ENCODE measurements at regions not wholly inside any gene's neighbourhood (a gene's known extent, or its start where the extent isn't known, plus 50 kb on each side); places are given as distances from the start of the nearest gene placed in this dataset.
A peak's percentile ranks its signal among the peaks of the same experiment; 100 is the strongest.

DNA sequence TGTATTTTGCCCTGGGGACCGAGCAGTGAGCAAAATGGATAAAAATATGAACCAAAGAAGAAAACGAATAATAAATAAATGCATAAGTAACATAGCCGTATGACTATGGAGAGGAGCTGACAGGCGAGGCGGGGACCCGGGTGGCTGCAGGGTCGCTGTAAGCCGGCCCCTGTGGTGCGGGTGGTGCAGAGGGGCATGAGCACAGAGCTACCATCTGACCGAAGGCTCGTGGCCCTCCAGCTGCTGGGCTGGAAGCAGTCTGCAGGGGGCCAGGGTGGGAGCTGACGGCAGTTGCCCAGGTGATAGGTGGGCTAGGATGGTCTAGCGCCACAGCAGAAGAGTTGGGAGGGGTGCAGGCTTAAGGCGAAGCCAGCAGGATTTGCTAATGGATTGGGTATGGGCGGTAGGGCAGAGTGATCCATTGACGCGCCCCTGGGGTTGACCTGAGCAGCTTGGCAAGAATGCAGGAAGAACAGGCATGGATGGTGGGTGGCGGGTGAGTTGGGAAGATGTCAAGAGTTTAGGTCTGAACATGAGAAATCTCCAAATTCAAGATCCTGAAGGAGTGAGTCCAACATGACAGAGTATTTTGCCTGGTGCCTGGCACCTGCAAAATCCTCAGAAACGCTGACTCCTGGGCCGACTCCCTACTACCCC lies 228.0 kb downstream of the FOXL1 start:
- Histone ChIP-seq H3K79me2 (ENCODE audit: insufficient read depth, low read length) (no peaks in the 10 kb centered on the region), H3K9me3 (ENCODE audit: insufficient read depth, low read depth, low read length) (no peaks in the 10 kb centered on the region), H4K20me1 (ENCODE audit: insufficient read depth, low read length) (no peaks in the 10 kb centered on the region), H3K9ac (ENCODE audit: low read length) (no peak overlapping the region), H3K36me3 (ENCODE audit: insufficient read depth, low read length) (no peaks in the 10 kb centered on the region), H2AFZ (ENCODE audit: low read depth, low read length) (no peak overlapping the region), H3K27ac (ENCODE audit: low read depth, low read length) (no peak overlapping the region), H3K27me3 (ENCODE audit: insufficient read depth, low read length) (peaks cover 9% of the 10 kb centered on the region), H3K4me1 (ENCODE audit: insufficient read depth, low read length) (peaks cover 22% of the 10 kb centered on the region), H3K4me3 (ENCODE audit: insufficient read depth, low read depth, low read length) (no peak overlapping the region), H3K4me2 (ENCODE audit: low read length) (peak overlapping the region; percentile 10)
- Mint-ChIP-seq H3K36me3 (ENCODE audit: low read depth, unreplicated experiment) (no peaks in the 10 kb centered on the region), H3K9me3 (ENCODE audit: unreplicated experiment) (no peaks in the 10 kb centered on the region), H3K4me3 (ENCODE audit: unreplicated experiment) (no peak overlapping the region), H3K4me1 (ENCODE audit: low read depth, unreplicated experiment) (peaks cover 8% of the 10 kb centered on the region), H3K27me3 (ENCODE audit: low read depth, unreplicated experiment) (peaks cover 21% of the 10 kb centered on the region), H3K27ac (ENCODE audit: unreplicated experiment) (no peak overlapping the region)
- FAIRE-seq: no peak
- DNase-seq (ENCODE audit: low read depth): no peak
- TF ChIP-seq EZH2 (IDR thresholded peaks at IDR 0.05; ENCODE audit: insufficient read depth, low read length): no peak
- TF ChIP-seq, protein P1, sequence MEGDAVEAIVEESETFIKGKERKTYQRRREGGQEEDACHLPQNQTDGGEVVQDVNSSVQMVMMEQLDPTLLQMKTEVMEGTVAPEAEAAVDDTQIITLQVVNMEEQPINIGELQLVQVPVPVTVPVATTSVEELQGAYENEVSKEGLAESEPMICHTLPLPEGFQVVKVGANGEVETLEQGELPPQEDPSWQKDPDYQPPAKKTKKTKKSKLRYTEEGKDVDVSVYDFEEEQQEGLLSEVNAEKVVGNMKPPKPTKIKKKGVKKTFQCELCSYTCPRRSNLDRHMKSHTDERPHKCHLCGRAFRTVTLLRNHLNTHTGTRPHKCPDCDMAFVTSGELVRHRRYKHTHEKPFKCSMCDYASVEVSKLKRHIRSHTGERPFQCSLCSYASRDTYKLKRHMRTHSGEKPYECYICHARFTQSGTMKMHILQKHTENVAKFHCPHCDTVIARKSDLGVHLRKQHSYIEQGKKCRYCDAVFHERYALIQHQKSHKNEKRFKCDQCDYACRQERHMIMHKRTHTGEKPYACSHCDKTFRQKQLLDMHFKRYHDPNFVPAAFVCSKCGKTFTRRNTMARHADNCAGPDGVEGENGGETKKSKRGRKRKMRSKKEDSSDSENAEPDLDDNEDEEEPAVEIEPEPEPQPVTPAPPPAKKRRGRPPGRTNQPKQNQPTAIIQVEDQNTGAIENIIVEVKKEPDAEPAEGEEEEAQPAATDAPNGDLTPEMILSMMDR (IDR thresholded peaks at IDR 0.05; ENCODE audit: insufficient read depth, low read depth, low read length): no peak

DNA sequence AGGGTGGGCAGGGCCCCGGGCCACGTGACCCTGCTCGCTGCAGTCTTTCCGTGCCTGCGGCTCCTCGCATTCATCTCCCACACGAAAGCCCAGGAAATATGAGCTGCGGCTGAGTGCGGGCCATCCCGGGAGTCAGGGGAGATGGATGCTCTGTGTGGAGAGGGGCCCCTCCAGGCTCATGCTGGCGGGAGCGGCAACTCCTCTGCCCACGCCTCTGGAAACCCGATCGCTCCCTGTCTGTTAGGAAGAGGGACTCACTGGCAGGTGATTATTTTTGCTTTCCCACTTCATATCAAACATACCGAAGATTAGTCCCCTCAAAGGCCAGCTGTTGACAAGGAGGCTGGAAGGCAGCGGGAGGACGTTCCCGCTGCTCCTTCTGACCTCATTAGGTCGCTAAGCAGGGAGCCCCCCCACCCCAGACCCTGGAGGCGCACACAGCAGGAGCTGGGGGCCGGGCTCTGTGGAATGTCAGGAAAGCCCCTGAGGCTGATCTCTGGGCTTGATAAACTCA lies 228.5 kb downstream of the FOXL1 start:
- H3K36me3 ChIP-seq (ENCODE audit: insufficient read depth, low read length): no peaks in the 10 kb centered on the region
- H2AFZ ChIP-seq (ENCODE audit: low read depth, low read length): no peak overlapping the region
- Mint-ChIP-seq H3K27me3 (ENCODE audit: low read depth, unreplicated experiment) (peaks cover 22% of the 10 kb centered on the region), H3K36me3 (ENCODE audit: low read depth, unreplicated experiment) (no peaks in the 10 kb centered on the region), H3K4me3 (ENCODE audit: unreplicated experiment) (no peak overlapping the region), H3K9me3 (ENCODE audit: unreplicated experiment) (no peaks in the 10 kb centered on the region), H3K4me1 (ENCODE audit: low read depth, unreplicated experiment) (peaks cover 8% of the 10 kb centered on the region), H3K27ac (ENCODE audit: unreplicated experiment) (no peak overlapping the region)
- no peak overlapping the region for H3K27ac ChIP-seq (ENCODE audit: low read depth, low read length)
- no peak overlapping the region for H3K9ac ChIP-seq (ENCODE audit: low read length)
- no peaks in the 10 kb centered on the region for H3K79me2 ChIP-seq (ENCODE audit: insufficient read depth, low read length)
- DNase-seq (ENCODE audit: low read depth): peak; percentile 40
- TF ChIP-seq, protein P1 (IDR thresholded peaks at IDR 0.05; ENCODE audit: insufficient read depth, low read depth, low read length): no peak
- TF ChIP-seq EZH2 (IDR thresholded peaks at IDR 0.05; ENCODE audit: insufficient read depth, low read length): no peak
- H3K4me1 ChIP-seq (ENCODE audit: insufficient read depth, low read length): peaks cover 22% of the 10 kb centered on the region
- no peaks in the 10 kb centered on the region for H3K9me3 ChIP-seq (ENCODE audit: insufficient read depth, low read depth, low read length)
- no peak overlapping the region for H3K4me3 ChIP-seq (ENCODE audit: insufficient read depth, low read depth, low read length)
- no peak for FAIRE-seq
- H3K27me3 ChIP-seq (ENCODE audit: insufficient read depth, low read length): peaks cover 9% of the 10 kb centered on the region
- H3K4me2 ChIP-seq (ENCODE audit: low read length): peak overlapping the region; percentile 10
- H4K20me1 ChIP-seq (ENCODE audit: insufficient read depth, low read length): no peaks in the 10 kb centered on the region

DNA sequence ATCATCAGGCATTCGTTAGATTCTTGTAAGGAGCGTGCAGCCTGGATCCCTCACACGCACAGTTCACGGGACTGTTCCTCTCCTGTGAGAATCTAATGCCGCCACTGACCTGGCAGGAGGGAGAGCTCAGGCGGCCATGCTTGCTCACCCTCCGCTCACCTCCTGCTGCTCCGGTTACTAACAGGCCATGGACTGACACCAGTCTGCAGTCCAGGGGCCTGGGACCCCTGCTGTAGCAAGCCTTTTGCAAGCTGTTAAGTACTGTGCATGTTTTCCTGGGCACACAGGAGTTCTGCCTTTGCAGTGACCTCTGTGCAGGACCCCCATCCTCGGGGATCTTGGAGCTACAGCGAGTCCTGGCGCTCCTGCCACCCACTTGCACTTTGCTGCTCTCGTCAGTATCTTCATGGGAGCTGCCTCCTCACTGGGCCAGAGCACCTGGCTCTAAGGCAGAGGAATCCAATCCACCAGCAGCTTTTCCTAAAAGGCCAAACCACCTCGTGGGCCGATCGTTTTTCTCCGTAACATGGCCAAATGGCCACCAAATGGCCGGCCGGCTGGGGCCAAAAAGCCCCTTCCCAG lies 230.6 kb downstream of the FOXL1 start:
- peaks cover 18% of the 10 kb centered on the region for H3K27me3 Mint-ChIP-seq (ENCODE audit: low read depth, unreplicated experiment)

More for the DNA sequence above, 230.6 kb downstream of the FOXL1 start:
- no peak overlapping the region for H2AFZ ChIP-seq (ENCODE audit: low read depth, low read length)
- Mint-ChIP-seq H3K36me3 (ENCODE audit: low read depth, unreplicated experiment) (no peaks in the 10 kb centered on the region), H3K9me3 (ENCODE audit: unreplicated experiment) (no peaks in the 10 kb centered on the region), H3K4me1 (ENCODE audit: low read depth, unreplicated experiment) (peaks cover 8% of the 10 kb centered on the region), H3K4me3 (ENCODE audit: unreplicated experiment) (no peak overlapping the region), H3K27ac (ENCODE audit: unreplicated experiment) (peak overlapping the region; percentile 48)
- H3K4me3 ChIP-seq (ENCODE audit: insufficient read depth, low read depth, low read length): peak overlapping the region; percentile 12
- H3K27ac ChIP-seq (ENCODE audit: low read depth, low read length): peak overlapping the region; percentile 87
- H4K20me1 ChIP-seq (ENCODE audit: insufficient read depth, low read length): no peaks in the 10 kb centered on the region
- no peak for DNase-seq (ENCODE audit: low read depth)
- H3K36me3 ChIP-seq (ENCODE audit: insufficient read depth, low read length): no peaks in the 10 kb centered on the region
- H3K9me3 ChIP-seq (ENCODE audit: insufficient read depth, low read depth, low read length): no peaks in the 10 kb centered on the region
- FAIRE-seq: no peak
- H3K4me2 ChIP-seq (ENCODE audit: low read length): peak overlapping the region; percentile 67
- H3K4me1 ChIP-seq (ENCODE audit: insufficient read depth, low read length): peaks cover 22% of the 10 kb centered on the region
- H3K79me2 ChIP-seq (ENCODE audit: insufficient read depth, low read length): no peaks in the 10 kb centered on the region
- H3K27me3 ChIP-seq (ENCODE audit: insufficient read depth, low read length): peaks cover 12% of the 10 kb centered on the region
- no peak for TF ChIP-seq EZH2 (IDR thresholded peaks at IDR 0.05; ENCODE audit: insufficient read depth, low read length)
- TF ChIP-seq, protein P1 (IDR thresholded peaks at IDR 0.05; ENCODE audit: insufficient read depth, low read depth, low read length): no peak
- H3K9ac ChIP-seq (ENCODE audit: low read length): peak overlapping the region; percentile 71

All from astrocyte (in vitro differentiated cells and primary cell).